Urothelium cell line (cell line): ENCODE measurements at regions not wholly inside any gene's neighbourhood (a gene's known extent, or its start where the extent isn't known, plus 50 kb on each side); places are given as distances from the start of the nearest gene placed in this dataset.
"Not testable (repeated sequence)": the region's sequence is repeated elsewhere in the genome, so short reads cannot be mapped to it uniquely, and the experiment has no call there.

Source experiments
- DNase-seq: peaks from one replicate; pipeline ENCODE4 v3.0.0; 2011; ENCODE audit warnings: low spot score, mixed read lengths
- FAIRE-seq: peaks from 2 replicates; lab custom pipeline; 2011; peaks lifted over from hg19 to GRCh38; lab: Jason Lieb, UNC

DNA sequence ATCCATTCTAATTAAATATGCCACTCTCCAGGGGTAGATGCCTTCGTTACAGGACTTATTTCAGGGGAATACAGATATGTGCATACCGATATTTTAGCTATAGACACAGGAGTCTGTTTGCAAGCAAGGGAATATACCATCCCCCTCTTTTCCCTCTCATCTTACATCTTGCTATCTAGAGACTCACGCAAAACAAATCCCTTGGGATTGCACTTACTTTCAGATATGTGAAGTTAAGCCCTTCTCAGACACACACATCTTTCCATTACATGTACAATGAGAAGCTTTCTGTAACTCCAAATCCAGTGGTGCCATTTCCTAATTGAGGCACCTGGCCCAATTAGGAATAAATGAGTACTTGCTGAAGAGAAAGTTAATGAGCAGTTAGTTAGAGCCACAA lies 250.4 kb upstream of the FZD8 start:
- no peak for DNase-seq
- no peak for FAIRE-seq

DNA sequence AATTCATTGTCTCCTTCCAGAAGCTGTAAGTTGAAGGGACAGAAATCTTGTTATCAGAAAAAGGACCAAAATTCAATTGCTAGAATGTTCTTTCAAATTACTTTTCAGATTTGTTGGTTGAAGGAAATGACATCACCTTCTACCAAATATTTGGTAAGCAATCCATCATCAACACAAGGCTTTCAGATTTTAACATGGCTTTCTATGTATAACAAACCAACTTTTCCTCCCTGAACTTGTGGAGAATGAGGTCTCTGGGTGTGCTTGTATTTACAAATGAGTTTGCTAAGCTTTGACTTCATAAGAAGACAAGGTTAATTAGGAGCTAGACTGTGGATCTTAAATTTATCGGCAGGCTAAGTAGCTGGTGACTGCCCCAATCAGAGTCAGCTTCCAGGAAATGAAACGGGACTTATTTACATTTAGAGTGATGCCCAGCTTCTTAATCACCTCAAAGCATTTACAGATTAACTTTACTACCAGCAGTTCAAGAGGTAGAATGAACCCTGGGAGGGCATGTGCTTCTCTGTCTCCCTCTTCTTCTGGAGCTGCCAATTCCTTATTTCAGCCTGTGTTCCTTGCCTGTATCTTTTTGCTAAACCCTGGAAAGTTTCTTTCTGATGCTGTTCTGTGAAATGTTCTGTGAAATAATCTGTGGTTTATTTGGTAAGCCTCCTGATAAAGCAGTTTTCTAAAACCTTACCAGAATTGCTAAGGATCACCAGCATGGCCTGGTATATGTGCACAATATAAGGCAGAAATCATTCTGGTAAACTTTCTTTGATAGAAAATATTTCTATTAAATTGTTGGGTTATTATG lies 248.8 kb upstream of the FZD8 start:
- DNase-seq (no peak), FAIRE-seq (no peak)

DNA sequence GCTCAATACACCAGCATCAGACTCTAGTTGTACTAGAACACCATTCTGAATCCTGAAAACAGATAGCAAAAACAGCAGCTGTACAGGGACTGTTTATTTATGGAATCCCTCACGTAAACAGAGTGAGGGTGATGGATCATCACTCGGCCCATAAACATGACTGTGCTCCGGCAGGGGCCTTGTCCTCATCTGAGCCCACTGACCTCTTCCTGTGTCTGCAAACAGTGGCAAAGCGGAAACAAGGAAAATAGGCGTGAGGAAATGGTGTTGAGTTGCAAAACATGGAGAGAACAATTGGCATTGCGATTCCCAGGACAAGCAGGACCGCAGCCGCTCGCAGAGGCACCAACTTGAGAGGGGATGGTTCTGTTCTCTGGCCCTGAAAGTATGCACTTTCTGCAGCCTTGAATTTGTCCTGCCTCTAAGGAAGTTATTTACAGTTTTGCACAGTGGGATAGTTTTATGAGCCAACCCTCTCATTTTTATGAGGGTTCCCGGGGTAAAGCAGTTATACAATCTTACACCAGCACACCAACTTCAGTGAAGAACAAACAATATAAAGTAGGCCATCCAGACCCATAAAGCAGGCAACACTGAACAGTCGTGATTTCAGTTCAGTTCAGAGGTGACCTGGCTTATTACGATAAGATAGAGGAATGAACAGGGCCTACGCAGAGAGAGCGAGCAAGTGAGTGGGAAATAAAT lies 248.0 kb upstream of the FZD8 start:
- DNase-seq (no peak), FAIRE-seq (no peak)

DNA sequence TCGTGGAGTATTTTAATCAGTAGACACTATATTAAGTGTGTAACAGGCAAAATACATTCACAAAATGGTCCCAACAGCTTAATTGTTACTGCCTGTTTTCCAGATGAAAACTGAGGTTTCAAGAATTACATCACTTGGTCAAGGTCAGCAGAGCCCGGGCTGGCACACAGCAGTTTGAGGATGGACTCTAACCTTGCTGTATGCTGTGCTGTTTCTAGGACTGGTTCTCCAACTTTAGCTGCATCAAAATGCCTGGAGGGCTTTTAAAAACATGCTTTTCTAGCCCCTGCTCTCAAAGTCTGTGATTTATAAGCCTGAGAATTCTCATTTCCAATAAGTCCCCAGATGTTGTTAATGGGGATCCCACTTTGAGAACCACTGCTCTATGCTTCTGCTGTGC lies 247.1 kb upstream of the FZD8 start:
- FAIRE-seq (no peak), DNase-seq (no peak)

DNA sequence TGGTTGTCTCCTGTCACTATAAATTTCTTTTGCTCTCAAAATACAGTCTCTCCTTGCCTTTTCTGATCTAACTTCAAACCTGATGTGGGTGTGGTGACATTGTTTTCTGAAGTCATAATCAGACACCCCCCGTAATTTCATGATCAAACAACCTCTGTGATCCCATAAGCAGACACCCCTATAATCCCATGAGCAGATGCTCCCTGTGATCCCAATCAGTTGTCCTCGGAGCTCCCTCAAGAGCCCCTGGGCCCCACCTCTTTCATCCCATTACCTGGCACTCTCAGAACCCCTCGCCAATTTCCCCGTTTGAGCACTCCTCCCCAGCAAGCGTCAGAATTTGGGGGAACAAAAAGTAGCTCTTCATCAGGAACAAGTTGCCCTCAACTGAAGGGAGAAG lies 246.3 kb upstream of the FZD8 start:
- DNase-seq: no peak
- no peak for FAIRE-seq

DNA sequence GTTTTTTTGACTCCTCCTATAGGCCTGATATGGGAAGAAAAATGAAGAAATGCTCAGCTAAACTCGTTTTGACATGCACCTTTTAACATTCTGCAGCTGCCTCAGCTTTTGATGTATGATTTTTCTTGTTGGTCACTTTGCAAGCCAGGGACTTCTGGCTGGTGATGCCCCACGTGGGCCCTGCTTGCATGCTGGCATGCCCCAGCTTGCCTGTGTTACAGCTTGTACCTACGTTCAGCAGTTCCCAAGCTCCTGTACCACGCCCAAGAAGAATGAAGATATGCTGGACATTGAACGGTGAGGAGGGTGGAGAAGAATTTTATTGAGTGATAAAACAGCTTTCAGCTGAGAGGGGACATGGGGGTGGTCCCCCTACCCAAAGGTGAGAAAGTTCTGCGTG lies 245.6 kb upstream of the FZD8 start:
- FAIRE-seq: no peak
- no peak for DNase-seq

DNA sequence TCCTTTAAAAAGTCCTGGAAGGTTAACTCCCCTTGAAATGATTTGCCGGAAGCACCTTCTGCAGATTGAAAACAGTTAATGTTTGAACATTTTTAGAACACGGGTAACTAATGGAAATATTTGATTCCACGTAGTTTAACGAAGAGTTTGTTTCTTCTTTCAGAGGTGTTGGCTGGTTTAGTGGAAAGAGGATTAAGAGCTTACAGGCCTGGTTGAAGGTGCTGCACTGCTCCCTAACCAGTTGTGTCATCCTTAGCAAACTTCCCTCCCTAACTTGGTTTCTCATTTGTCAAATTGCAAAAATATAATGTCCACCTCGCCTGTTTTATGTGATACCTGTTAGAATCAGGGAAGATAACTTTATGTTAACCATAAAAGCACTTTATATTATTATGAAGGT lies 243.0 kb upstream of the FZD8 start:
- DNase-seq (no peak), FAIRE-seq (no peak)

DNA sequence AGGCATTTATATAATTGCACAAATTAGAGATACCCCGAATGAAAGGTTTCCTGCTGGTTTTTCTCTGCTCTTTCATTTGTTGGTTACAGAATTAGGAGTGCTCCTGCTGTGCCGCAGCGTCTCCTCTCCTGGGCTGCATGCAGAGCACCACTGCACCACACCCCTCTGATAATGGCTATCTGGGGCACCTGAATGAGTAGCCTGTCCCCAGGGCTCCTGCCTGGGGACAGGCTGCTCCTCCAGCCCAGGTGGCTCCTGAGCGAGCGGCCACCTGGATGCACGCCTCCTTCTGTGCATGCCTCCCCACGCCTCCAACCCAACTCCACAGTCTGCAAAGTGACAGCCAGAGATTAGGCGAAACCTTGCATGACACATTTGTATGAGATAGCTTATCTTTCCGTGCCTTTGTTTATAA lies 242.6 kb upstream of the FZD8 start:
- DNase-seq: no peak
- no peak for FAIRE-seq

DNA sequence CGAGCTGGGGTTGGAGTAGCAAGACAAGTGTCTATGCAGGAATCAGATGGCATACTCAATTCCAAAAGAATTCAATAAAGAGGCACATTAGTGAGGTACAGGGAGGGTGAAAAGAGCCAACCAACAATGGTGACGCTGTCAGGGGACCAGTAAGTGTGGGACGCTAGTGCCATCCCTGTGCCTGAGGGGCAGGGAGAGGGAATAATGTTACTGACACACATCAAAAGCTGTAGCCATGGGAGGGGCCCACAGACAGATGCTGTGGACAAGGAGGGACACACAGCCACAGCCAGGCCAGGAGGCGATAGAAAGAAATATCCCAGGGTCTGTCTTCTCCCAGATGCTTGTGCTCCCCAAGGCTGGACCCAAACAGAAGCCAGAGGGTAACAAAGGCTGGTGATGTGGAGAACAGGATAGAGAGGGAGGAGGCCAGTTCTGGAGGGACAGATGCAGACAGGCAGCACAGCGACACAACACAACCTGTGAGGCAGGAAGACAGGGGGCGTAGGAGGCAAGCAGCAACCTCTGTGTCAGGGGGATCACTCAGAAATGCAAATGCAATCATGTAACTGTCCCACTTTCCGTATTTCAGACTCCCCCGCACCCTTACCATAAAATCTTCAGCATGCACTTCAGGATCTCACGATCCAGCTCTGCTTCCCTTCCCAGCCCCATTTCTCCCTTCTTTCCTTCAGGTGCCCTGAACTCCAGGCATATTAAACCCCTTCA lies 240.5 kb upstream of the FZD8 start:
- FAIRE-seq (no peak), DNase-seq (no peak)

DNA sequence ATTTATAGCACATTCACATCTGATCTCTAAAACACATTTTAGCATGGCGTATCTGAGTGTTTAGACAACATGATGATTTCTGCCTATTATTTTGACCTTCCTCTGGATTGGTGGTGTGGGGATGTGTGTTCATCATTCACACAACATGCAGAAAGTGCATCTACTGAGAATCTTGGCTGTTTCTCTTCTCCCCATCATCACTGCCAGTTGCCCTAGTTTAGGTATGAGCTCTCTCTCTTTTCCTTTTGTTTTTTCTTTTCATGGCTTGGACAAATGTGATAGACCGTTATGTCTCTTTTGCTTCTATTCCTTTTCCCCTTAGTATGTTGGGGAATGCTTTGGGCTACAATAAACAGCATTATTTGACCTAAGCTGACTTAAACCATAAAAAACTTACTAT lies 239.2 kb upstream of the FZD8 start:
- DNase-seq (no peak), FAIRE-seq (no peak)

DNA sequence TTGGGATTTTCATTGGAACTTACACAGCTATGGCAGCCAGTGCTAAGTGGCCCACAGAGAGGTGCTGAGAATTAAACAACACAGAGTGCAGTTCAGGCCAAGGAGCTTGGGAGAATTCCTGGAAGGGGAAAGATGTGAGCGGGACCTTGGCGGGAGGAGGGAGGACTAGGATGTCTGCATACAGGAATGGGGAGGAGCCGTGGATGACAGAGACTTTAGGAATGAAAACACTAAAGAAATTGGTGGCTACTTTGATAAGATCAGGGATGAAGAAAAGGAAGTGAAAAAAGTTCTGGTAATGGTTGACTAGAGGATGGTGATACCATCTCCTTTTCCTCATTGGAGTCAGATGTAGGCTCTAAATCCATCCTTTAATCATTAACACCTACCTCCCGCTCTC lies 234.2 kb upstream of the FZD8 start:
- FAIRE-seq (no peak), DNase-seq (no peak)

DNA sequence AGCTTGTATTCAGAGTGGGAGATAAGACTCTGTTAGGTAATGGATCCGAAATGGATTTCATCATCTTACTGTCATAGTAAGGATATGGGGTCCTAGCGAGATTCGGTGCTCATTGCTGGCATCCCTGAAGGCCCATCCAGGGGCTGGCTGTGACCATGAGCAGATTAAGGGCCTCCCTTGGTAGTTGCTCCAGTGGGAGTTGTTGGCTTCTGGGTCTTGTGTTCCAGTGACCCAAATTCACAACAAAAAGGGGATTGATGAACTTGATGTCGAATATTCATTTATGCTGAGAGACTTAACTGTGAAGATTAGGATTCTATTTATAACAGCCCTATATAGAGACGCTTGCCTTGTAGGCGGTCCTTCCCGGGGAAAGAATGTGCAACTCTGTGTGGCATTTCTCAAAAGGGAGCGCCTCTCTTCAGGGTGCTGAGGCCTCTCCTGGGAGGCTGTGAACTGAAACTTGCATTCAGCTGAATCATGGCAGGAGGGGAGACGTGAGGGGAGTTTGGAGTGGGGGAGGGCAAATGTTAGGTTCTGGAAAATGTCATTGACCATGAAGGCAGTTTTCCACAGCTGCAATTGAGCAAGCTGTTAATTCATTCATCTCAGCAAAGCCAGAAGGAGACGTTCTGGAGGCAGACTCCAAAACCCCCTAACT lies 233.1 kb upstream of the FZD8 start:
- FAIRE-seq: no peak
- DNase-seq: no peak

DNA sequence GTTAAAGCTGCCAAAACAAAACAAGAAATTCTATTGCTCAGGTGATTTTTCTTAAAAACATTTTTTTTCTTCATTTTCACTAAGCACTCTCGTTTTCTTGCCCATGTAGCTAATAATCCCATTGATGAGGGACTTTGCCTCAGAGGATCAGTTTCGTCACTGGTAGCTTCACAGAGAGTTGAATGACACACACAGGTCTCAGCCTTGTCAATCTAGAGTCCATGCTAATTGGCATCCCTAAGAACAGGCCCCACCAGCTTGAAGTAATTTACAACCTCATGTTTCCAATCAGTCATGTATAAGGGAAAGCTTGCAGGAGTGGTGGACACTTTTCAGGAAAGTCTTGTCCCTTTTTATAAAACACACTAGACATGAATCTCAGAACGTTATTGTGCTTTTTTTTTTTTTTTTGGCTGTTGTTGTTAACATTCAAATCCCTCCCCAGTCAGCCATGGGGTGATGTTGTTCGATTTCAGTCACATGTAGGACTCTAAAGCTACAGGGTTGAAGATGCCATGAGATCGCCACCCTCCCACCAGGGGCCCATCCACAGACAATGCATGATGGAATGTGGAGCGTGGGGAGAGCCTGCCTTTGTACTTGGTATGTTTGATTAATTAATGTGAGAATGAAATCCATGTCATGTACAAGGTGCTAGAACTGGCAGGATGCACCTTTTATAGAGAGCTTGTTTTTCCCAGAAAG lies 232.4 kb upstream of the FZD8 start:
- DNase-seq (no peak), FAIRE-seq (no peak)

DNA sequence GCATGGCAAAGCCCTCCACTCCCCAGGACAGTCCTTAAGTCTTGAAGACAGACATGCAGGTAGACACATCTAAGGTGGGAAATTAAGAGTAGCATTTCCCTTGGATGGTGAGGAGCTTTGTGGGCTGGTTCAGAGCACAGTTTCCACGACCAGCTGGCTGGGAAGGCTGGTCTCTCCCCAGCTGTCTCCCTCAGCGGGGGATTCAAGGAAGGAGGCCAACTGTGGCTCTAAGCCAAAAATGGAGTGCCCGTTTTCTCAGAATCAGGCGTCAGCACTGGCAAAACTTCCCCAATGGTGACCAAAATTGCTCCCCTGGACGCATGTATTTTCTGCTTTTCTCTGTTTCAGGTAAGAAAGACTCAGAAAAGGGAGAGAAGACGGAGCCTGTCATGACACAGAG lies 230.6 kb upstream of the FZD8 start:
- DNase-seq (no peak), FAIRE-seq (no peak)

DNA sequence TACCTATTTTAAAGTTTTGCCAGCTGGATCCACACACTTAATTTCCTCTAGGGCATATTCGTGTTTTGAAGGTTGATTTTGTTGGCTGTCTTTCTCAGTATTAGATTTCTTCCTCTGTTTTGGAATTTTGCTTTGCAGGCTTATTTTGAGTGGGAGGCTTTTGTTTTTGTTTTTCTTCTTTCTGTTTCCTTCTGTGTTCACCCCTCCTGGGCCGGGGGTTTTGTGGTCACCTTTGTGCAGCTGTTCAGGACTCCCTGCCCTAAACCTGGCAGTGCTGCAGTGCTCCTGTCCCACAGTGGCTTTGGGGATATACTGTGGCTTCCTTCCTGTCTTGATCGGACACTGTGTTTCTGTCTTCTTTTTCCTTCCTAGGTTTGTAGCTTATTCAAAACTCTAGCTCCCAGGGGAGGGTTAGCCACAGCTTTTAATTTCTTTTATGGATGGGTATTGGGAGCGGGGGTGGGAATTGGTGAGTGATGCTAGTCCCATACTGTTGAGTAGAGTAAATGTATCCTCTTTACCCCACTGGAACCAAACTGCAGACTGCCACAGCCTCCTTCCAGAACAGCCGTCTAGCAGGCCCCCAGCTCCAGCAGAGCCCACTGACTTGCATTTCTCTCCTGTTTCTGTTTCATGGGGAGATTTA lies 228.7 kb upstream of the FZD8 start:
- FAIRE-seq (no peak), DNase-seq (no peak)

DNA sequence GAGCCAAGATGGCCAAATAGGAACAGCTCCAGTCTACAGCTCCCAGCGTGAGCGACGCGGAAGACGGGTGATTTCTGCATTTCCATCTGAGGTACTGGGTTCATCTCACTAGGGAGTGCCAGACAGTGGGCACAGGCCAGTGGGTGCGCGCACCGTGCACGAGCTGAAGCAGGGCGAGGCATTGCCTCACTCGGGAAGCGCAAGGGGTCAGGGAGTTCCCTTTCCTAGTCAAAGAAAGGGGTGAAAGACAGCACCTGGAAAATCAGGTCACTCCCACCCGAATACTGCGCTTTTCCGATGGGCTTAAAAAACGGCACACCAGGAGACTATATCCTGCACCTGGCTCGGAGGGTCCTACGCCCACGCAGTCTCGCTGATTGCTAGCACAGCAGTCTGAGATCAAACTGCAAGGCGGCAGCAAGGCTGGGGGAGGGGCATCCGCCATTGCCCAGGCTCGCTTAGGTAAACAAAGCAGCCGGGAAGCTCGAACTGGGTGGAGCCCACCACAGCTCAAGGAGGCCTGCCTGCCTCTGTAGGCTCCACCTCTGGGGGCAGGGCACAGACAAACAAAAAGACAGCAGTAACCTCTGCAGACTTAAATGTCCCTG lies 216.7 kb upstream of the FZD8 start:
- DNase-seq, FAIRE-seq: not testable (repeated sequence)

DNA sequence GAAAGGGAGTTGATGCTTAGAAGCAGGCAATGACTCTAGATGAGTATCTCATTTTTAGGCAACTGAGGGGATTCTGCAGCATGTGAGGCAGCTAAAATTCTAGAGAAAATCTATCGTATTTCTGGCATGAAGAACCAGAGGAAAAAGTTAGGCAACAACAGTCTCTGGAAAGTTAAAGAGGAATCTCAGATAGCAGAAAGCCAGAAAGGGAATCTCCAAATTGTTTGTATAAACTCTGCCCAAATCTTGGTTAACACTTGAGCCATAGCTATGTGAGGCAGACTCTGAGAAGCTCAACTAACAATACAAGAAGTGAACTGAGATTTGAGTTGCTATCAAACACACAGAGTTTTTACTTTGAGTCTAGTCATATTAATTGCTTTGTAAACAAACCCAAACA lies 215.8 kb upstream of the FZD8 start:
- DNase-seq (no peak), FAIRE-seq (no peak)

DNA sequence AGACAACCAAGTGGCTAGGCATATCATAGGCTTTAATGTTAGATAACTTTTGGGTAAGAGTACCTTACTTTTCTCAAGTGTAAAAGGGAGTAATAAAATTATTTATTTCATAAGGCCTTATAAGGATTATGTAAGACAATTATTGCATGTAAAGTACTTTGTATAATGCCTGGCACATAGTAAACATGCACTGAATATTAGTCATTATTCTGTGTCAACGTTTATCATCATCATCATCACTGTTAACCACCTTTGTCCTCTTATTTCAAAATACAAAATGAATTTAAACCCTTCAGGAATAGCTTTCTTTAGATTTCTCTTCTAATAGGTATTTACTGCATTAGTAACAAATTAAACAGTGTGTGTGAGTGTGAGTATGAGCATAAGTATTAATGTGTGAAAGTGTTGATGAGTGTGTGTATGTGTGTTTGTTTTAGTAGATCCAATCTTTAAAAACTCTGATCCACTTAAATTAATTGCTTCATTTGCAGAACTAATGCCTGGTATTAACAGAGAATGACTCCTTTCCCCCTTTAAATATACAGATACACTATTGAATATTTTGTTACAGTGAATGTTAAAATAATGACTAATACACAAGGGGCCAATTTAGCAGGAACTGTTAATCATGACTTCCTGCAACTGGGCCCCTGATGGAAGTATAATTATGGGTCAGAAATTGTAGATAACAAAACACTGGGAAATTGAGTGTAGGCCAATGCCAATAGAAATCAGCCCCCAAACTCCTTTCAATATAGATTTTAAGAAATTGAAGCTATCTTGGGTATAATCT lies 213.3 kb upstream of the FZD8 start:
- FAIRE-seq (no peak), DNase-seq (no peak)

DNA sequence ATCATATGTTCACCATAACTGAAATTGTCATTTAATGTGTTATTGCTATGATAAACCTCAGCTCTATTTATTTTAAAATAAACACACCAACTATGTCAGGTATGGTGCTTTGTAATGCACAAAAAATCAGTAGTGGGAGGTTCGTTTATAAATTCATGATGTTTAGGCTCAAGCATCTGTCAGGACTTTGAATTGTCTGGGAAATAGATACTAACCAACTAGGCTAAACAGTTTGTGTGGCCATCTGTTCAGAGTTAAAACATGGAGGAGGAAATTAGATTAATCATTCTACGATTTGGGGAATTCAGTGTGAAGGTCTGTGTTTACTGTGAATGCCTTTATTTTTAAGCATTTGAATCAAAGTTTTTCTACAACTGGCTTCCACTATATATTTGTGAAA lies 212.6 kb upstream of the FZD8 start:
- no peak for DNase-seq
- no peak for FAIRE-seq
